ENCODE measurements at regions not wholly inside any gene's neighbourhood (a gene's known extent, or its start where the extent isn't known, plus 50 kb on each side); places are given as distances from the start of the nearest gene placed in this dataset.

DNA sequence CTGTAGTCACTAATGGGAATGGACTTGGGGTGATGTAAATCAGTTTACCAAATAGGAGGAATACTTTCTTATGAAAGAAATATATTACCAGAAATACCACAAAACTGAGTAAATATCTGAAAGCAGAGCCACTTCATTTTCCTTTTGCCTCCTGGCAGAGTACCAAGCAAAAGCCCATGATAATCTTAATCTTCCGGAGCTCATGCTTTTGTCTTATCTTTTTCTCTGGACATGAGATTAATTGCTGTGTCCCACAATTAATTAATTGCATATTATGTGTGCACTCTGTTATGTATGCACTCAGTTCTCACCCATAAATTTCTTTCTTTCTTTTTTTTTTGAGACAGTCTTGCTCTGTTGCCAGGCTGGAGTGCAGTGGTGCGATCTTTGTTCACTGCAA is 94.1 kb upstream of the PDE4B start:
- H3K4me3 Mint-ChIP-seq: no peak overlapping the region
- Histone ChIP-seq H3K79me2 (replicated peaks; ENCODE audit: insufficient read depth) (no peaks in the 10 kb centered on the region), H3K36me3 (ENCODE audit: insufficient read depth) (no peaks in the 10 kb centered on the region), H3F3A (replicated peaks; ENCODE audit: low read depth) (no peaks in the 10 kb centered on the region), H4K20me1 (replicated peaks; ENCODE audit: insufficient read depth) (no peaks in the 10 kb centered on the region), H3K4me1 (ENCODE audit: insufficient read depth) (no peaks in the 10 kb centered on the region), H3K4me2 (no peak overlapping the region), H3K27ac (ENCODE audit: low read depth) (no peak overlapping the region), H2AFZ (no peak overlapping the region), H3K4me3 (no peak overlapping the region), H3K9me2 (ENCODE audit: insufficient read depth) (no peaks in the 10 kb centered on the region), H3K27me3 (ENCODE audit: insufficient read depth) (no peaks in the 10 kb centered on the region)
- peaks cover 2% of the 10 kb centered on the region for H3K27me3 Mint-ChIP-seq (ENCODE audit: insufficient read depth, low read depth, poor library complexity)
- H3K4me1 Mint-ChIP-seq: no peaks in the 10 kb centered on the region; the same call in 2 of the 3 replicates
- TF ChIP-seq, protein P1, sequence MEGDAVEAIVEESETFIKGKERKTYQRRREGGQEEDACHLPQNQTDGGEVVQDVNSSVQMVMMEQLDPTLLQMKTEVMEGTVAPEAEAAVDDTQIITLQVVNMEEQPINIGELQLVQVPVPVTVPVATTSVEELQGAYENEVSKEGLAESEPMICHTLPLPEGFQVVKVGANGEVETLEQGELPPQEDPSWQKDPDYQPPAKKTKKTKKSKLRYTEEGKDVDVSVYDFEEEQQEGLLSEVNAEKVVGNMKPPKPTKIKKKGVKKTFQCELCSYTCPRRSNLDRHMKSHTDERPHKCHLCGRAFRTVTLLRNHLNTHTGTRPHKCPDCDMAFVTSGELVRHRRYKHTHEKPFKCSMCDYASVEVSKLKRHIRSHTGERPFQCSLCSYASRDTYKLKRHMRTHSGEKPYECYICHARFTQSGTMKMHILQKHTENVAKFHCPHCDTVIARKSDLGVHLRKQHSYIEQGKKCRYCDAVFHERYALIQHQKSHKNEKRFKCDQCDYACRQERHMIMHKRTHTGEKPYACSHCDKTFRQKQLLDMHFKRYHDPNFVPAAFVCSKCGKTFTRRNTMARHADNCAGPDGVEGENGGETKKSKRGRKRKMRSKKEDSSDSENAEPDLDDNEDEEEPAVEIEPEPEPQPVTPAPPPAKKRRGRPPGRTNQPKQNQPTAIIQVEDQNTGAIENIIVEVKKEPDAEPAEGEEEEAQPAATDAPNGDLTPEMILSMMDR (conservative IDR thresholded peaks at IDR 0.05; ENCODE audit: low read depth in 2 of 2): no peak
- TF ChIP-seq, protein P2, sequence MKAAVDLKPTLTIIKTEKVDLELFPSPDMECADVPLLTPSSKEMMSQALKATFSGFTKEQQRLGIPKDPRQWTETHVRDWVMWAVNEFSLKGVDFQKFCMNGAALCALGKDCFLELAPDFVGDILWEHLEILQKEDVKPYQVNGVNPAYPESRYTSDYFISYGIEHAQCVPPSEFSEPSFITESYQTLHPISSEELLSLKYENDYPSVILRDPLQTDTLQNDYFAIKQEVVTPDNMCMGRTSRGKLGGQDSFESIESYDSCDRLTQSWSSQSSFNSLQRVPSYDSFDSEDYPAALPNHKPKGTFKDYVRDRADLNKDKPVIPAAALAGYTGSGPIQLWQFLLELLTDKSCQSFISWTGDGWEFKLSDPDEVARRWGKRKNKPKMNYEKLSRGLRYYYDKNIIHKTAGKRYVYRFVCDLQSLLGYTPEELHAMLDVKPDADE (IDR thresholded peaks at IDR 0.05): no peak
- TF ChIP-seq JUNB (IDR thresholded peaks at IDR 0.05; ENCODE audit: unreplicated experiment): no peak
- TF ChIP-seq, protein P3, sequence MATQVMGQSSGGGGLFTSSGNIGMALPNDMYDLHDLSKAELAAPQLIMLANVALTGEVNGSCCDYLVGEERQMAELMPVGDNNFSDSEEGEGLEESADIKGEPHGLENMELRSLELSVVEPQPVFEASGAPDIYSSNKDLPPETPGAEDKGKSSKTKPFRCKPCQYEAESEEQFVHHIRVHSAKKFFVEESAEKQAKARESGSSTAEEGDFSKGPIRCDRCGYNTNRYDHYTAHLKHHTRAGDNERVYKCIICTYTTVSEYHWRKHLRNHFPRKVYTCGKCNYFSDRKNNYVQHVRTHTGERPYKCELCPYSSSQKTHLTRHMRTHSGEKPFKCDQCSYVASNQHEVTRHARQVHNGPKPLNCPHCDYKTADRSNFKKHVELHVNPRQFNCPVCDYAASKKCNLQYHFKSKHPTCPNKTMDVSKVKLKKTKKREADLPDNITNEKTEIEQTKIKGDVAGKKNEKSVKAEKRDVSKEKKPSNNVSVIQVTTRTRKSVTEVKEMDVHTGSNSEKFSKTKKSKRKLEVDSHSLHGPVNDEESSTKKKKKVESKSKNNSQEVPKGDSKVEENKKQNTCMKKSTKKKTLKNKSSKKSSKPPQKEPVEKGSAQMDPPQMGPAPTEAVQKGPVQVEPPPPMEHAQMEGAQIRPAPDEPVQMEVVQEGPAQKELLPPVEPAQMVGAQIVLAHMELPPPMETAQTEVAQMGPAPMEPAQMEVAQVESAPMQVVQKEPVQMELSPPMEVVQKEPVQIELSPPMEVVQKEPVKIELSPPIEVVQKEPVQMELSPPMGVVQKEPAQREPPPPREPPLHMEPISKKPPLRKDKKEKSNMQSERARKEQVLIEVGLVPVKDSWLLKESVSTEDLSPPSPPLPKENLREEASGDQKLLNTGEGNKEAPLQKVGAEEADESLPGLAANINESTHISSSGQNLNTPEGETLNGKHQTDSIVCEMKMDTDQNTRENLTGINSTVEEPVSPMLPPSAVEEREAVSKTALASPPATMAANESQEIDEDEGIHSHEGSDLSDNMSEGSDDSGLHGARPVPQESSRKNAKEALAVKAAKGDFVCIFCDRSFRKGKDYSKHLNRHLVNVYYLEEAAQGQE (IDR thresholded peaks at IDR 0.05; ENCODE audit: unreplicated experiment): no peak
- no peak for TF ChIP-seq NANOG (IDR thresholded peaks at IDR 0.05; ENCODE audit: borderline replicate concordance)
- TF ChIP-seq EZH2phosphoT487 (IDR thresholded peaks at IDR 0.05; ENCODE audit: unreplicated experiment): no peak
- TF ChIP-seq STAT1 (IDR thresholded peaks at IDR 0.05; ENCODE audit: unreplicated experiment): no peak
- TF ChIP-seq, protein P4, sequence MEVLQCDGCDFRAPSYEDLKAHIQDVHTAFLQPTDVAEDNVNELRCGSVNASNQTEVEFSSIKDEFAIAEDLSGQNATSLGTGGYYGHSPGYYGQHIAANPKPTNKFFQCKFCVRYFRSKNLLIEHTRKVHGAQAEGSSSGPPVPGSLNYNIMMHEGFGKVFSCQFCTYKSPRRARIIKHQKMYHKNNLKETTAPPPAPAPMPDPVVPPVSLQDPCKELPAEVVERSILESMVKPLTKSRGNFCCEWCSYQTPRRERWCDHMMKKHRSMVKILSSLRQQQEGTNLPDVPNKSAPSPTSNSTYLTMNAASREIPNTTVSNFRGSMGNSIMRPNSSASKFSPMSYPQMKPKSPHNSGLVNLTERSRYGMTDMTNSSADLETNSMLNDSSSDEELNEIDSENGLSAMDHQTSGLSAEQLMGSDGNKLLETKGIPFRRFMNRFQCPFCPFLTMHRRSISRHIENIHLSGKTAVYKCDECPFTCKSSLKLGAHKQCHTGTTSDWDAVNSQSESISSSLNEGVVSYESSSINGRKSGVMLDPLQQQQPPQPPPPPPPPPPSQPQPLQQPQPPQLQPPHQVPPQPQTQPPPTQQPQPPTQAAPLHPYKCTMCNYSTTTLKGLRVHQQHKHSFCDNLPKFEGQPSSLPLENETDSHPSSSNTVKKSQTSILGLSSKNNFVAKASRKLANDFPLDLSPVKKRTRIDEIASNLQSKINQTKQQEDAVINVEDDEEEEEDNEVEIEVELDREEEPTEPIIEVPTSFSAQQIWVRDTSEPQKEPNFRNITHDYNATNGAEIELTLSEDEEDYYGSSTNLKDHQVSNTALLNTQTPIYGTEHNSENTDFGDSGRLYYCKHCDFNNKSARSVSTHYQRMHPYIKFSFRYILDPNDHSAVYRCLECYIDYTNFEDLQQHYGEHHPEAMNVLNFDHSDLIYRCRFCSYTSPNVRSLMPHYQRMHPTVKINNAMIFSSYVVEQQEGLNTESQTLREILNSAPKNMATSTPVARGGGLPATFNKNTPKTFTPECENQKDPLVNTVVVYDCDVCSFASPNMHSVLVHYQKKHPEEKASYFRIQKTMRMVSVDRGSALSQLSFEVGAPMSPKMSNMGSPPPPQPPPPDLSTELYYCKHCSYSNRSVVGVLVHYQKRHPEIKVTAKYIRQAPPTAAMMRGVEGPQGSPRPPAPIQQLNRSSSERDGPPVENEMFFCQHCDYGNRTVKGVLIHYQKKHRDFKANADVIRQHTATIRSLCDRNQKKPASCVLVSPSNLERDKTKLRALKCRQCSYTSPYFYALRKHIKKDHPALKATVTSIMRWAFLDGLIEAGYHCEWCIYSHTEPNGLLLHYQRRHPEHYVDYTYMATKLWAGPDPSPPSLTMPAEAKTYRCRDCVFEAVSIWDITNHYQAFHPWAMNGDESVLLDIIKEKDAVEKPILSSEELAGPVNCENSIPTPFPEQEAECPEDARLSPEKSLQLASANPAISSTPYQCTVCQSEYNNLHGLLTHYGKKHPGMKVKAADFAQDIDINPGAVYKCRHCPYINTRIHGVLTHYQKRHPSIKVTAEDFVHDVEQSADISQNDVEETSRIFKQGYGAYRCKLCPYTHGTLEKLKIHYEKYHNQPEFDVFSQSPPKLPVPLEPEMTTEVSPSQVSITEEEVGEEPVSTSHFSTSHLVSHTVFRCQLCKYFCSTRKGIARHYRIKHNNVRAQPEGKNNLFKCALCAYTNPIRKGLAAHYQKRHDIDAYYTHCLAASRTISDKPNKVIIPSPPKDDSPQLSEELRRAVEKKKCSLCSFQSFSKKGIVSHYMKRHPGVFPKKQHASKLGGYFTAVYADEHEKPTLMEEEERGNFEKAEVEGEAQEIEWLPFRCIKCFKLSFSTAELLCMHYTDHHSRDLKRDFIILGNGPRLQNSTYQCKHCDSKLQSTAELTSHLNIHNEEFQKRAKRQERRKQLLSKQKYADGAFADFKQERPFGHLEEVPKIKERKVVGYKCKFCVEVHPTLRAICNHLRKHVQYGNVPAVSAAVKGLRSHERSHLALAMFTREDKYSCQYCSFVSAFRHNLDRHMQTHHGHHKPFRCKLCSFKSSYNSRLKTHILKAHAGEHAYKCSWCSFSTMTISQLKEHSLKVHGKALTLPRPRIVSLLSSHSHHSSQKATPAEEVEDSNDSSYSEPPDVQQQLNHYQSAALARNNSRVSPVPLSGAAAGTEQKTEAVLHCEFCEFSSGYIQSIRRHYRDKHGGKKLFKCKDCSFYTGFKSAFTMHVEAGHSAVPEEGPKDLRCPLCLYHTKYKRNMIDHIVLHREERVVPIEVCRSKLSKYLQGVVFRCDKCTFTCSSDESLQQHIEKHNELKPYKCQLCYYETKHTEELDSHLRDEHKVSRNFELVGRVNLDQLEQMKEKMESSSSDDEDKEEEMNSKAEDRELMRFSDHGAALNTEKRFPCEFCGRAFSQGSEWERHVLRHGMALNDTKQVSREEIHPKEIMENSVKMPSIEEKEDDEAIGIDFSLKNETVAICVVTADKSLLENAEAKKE (CRISPR knock-in tag; IDR thresholded peaks at IDR 0.05): no peak
- TF ChIP-seq ZNF114 (CRISPR knock-in tag; IDR thresholded peaks at IDR 0.05): no peak
- no peak for TF ChIP-seq EZH2 (IDR thresholded peaks at IDR 0.05; ENCODE audit: low read depth, unreplicated experiment)
- no peak for TF ChIP-seq ZNF331 (CRISPR knock-in tag; IDR thresholded peaks at IDR 0.05; ENCODE audit: low read depth)
- no peak for TF ChIP-seq CREB1 (CRISPR knock-in tag; IDR thresholded peaks at IDR 0.05; ENCODE audit: low read depth)
- TF ChIP-seq POLR2AphosphoS5 (IDR thresholded peaks at IDR 0.05; ENCODE audit: low read depth): no peak
- DNase-seq (ENCODE audit: low spot score): no peak
- H3K9me3 Mint-ChIP-seq: no peaks in the 10 kb centered on the region
- H3K27ac Mint-ChIP-seq: no peak overlapping the region
- no peaks in the 10 kb centered on the region for H3K36me3 Mint-ChIP-seq (ENCODE audit: low read depth)
- ATAC-seq: no peak
